HEK293 (cell line): ENCODE measurements at regions not wholly inside any gene's neighbourhood (a gene's known extent, or its start where the extent isn't known, plus 50 kb on each side); places are given as distances from the start of the nearest gene placed in this dataset.

Experiments
- CTCF ChIA-PET: fragments of 350-600 bp; formaldehyde crosslinking; extraction: SDS; loops from one replicate; lab custom pipeline; 2021; ENCODE audit warnings: antibody characterized with exemption; lab: Yijun Ruan, JAX
- POLR2A ChIA-PET: fragments of 300-600 bp; formaldehyde crosslinking; extraction: SDS; loops from one replicate; lab custom pipeline; 2020; ENCODE audit warnings: antibody characterized with exemption, inconsistent platforms; lab: Yijun Ruan, JAX
- H3K27ac ChIP-seq: fragments of 200-500 bp; sonication (Bioruptor generic); 2 replicates; pipeline ENCODE4 v1.5.1; 2014; ENCODE audit warnings: low read depth, low read length, control low read depth, inconsistent platforms; ENCODE audit errors: extremely low read depth
- H3K36me3 ChIP-seq, 2 experiments: fragments of 200-500 bp in 1 of 2; sonication (Bioruptor generic) in 1 of 2; 1 replicate in 1 of 2; 2 replicates in 1 of 2; pipeline ENCODE4 v1.5.1; 2014 to 2017; ENCODE audit warnings: inconsistent platforms in 2 of 2, low read length in 2 of 2; ENCODE audit not compliant: control insufficient read depth in 2 of 2, insufficient read depth in 1 of 2
- H3K4me1 ChIP-seq: fragments of 200-500 bp; sonication (Bioruptor generic); 2 replicates; pipeline ENCODE4 v1.5.1; 2014; ENCODE audit warnings: mild to moderate bottlenecking, low read length, inconsistent platforms; ENCODE audit not compliant: control insufficient read depth, insufficient read depth
- H3K4me3 ChIP-seq: 2 replicates; pipeline ENCODE4 v1.5.1; 2011; ENCODE audit warnings: low read depth, mild to moderate bottlenecking, control low read depth, low read length, moderate library complexity
- H3K9me3 ChIP-seq: fragments of 200-500 bp; sonication (Bioruptor generic); 2 replicates; pipeline ENCODE4 v1.5.1; 2014; ENCODE audit warnings: low read depth, low read length, inconsistent platforms; ENCODE audit not compliant: control insufficient read depth, insufficient read depth
- BCL11B ChIP-seq: fragments of 450-650 bp; formaldehyde crosslinking; IDR thresholded peaks from 2 replicates; pipeline ENCODE4 v1.5.1; 2016; ENCODE audit warnings: low read depth, missing biosample characterization, missing genetic modification characterization
- TRIM28 ChIP-seq: IDR thresholded peaks from 2 replicates; pipeline ENCODE4 v1.6.1; 2011; ENCODE audit warnings: low read length, control low read depth, borderline replicate concordance
- ZBTB7A ChIP-seq: fragments of 450-650 bp; formaldehyde crosslinking; IDR thresholded peaks from 2 replicates; pipeline ENCODE4 v1.5.1; 2016; ENCODE audit warnings: low read depth, missing biosample characterization, missing genetic modification characterization
- ZBTB8A ChIP-seq: fragments of 450-650 bp; formaldehyde crosslinking; IDR thresholded peaks from 2 replicates; pipeline ENCODE4 v1.5.1; 2016; ENCODE audit warnings: missing biosample characterization, missing genetic modification characterization
- ZNF114 ChIP-seq: fragments of 450-650 bp; formaldehyde crosslinking; IDR thresholded peaks from 2 replicates; pipeline ENCODE4 v1.5.0; 2017; ENCODE audit warnings: missing biosample characterization, missing genetic modification characterization
- ZNF140 ChIP-seq: fragments of 450-650 bp; formaldehyde crosslinking; IDR thresholded peaks from 2 replicates; pipeline ENCODE4 v1.5.1; 2016; ENCODE audit warnings: missing biosample characterization, missing genetic modification characterization
- ZNF155 ChIP-seq: fragments of 450-650 bp; formaldehyde crosslinking; IDR thresholded peaks from 2 replicates; pipeline ENCODE4 v1.5.1; 2016; ENCODE audit warnings: missing biosample characterization, missing genetic modification characterization
- ZNF19 ChIP-seq: fragments of 450-650 bp; formaldehyde crosslinking; IDR thresholded peaks from 2 replicates; pipeline ENCODE4; 2016; ENCODE audit warnings: missing biosample characterization, missing genetic modification characterization, low read depth
- ZNF214 ChIP-seq: fragments of 450-650 bp; formaldehyde crosslinking; IDR thresholded peaks from 2 replicates; pipeline ENCODE4 v1.5.1; 2017; ENCODE audit warnings: missing biosample characterization, mild to moderate bottlenecking, missing genetic modification characterization, borderline replicate concordance
- ZNF274 ChIP-seq, 2 experiments: fragments of 200-500 bp in 1 of 2; fragments of 450-650 bp in 1 of 2; sonication (Bioruptor generic) in 1 of 2; formaldehyde crosslinking in 1 of 2; IDR thresholded peaks; 2 replicates each; pipeline versions ENCODE4 v1.5.1 to v1.6.1; 2014 to 2016; ENCODE audit warnings: borderline replicate concordance in 1 of 2, inconsistent platforms in 1 of 2, low read length in 1 of 2, missing biosample characterization in 1 of 2, missing genetic modification characterization in 1 of 2
- ZNF501 ChIP-seq: fragments of 450-650 bp; formaldehyde crosslinking; IDR thresholded peaks from 2 replicates; pipeline ENCODE4 v1.5.1; 2016; ENCODE audit warnings: missing biosample characterization, missing genetic modification characterization
- ZNF530 ChIP-seq: fragments of 450-650 bp; formaldehyde crosslinking; IDR thresholded peaks from 2 replicates; pipeline ENCODE4 v1.5.1; 2016; ENCODE audit warnings: low read depth, missing biosample characterization, missing genetic modification characterization
- ZNF571 ChIP-seq: fragments of 450-650 bp; formaldehyde crosslinking; IDR thresholded peaks from 2 replicates; pipeline ENCODE4 v1.5.0; 2017; ENCODE audit warnings: missing biosample characterization, missing genetic modification characterization
- ZNF626 ChIP-seq: fragments of 450-650 bp; sonication (Bioruptor Pico); formaldehyde crosslinking; IDR thresholded peaks from 2 replicates; pipeline ENCODE4 v1.5.1; 2018; ENCODE audit warnings: missing biosample characterization, missing genetic modification characterization, inconsistent platforms
- ZNF654 ChIP-seq: fragments of 450-650 bp; formaldehyde crosslinking; IDR thresholded peaks from 2 replicates; pipeline ENCODE4 v1.5.1; 2016; ENCODE audit warnings: low read depth, missing biosample characterization, missing genetic modification characterization
- ZNF76 ChIP-seq: fragments of 450-650 bp; formaldehyde crosslinking; IDR thresholded peaks from 2 replicates; pipeline ENCODE4; 2016; ENCODE audit warnings: low read depth, missing biosample characterization, missing genetic modification characterization, borderline replicate concordance
- ZNF776 ChIP-seq: fragments of 450-650 bp; formaldehyde crosslinking; IDR thresholded peaks from 2 replicates; pipeline ENCODE4 v1.5.0; 2017; ENCODE audit warnings: missing biosample characterization, missing genetic modification characterization, borderline replicate concordance
- TF ChIP-seq, protein P1 (sequence below): fragments of 450-650 bp; formaldehyde crosslinking; IDR thresholded peaks from 2 replicates; pipeline ENCODE4 v1.5.1; 2016; ENCODE audit warnings: missing biosample characterization, missing genetic modification characterization
- TF ChIP-seq, protein P2 (sequence below): fragments of 450-650 bp; formaldehyde crosslinking; IDR thresholded peaks from 2 replicates; pipeline ENCODE4 v1.5.1; 2016; ENCODE audit warnings: missing biosample characterization, missing genetic modification characterization
- TF ChIP-seq, protein P3 (sequence below): fragments of 450-650 bp; formaldehyde crosslinking; IDR thresholded peaks from 2 replicates; pipeline ENCODE4 v1.5.1; 2017; ENCODE audit warnings: missing biosample characterization, missing genetic modification characterization
- TF ChIP-seq, protein P4 (sequence below): fragments of 450-650 bp; formaldehyde crosslinking; IDR thresholded peaks from 2 replicates; pipeline ENCODE4 v1.5.0; 2017; ENCODE audit warnings: missing biosample characterization, missing genetic modification characterization, borderline replicate concordance

DNA sequence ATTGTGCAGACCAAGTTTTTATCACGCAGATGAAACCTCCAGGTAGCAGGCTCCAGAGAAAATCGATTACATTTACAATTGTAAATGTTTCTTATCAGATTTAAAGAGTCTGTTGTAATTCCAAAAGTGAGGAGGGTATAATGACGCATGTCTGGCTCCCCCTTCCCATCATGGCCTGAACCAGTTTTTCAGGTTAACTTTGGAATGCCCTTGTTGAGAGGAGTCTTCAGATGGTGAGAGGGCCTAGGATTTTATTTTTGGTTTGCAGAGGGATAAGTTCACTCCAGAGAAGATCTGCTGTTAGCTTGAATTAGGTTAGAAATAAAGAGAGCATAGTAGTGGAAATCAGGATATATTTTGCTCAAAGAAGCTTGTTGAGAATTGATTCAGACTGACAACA, 1028.3 kb upstream of the B3GALT2 start (continued):
- TF ChIP-seq, protein P1, sequence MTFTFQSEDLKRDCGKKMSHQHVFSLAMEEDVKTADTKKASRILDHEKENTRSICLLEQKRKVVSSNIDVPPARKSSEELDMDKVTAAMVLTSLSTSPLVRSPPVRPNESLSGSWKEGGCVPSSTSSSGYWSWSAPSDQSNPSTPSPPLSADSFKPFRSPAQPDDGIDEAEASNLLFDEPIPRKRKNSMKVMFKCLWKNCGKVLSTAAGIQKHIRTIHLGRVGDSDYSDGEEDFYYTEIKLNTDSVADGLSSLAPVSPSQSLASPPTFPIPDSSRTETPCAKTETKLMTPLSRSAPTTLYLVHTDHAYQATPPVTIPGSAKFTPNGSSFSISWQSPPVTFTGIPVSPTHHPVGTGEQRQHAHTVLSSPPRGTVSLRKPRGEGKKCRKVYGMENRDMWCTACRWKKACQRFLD (tag by site-specific recombination): no peak
- no peak for TF ChIP-seq ZNF19 (tag by site-specific recombination)
- TF ChIP-seq ZNF654 (tag by site-specific recombination): no peak
- TF ChIP-seq, protein P2, sequence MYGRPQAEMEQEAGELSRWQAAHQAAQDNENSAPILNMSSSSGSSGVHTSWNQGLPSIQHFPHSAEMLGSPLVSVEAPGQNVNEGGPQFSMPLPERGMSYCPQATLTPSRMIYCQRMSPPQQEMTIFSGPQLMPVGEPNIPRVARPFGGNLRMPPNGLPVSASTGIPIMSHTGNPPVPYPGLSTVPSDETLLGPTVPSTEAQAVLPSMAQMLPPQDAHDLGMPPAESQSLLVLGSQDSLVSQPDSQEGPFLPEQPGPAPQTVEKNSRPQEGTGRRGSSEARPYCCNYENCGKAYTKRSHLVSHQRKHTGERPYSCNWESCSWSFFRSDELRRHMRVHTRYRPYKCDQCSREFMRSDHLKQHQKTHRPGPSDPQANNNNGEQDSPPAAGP (tag by site-specific recombination): no peak
- TF ChIP-seq ZBTB7A (tag by site-specific recombination): no peak
- no peak for TF ChIP-seq ZNF501 (tag by site-specific recombination)
- no peak for TF ChIP-seq TRIM28
- TF ChIP-seq, protein P3, sequence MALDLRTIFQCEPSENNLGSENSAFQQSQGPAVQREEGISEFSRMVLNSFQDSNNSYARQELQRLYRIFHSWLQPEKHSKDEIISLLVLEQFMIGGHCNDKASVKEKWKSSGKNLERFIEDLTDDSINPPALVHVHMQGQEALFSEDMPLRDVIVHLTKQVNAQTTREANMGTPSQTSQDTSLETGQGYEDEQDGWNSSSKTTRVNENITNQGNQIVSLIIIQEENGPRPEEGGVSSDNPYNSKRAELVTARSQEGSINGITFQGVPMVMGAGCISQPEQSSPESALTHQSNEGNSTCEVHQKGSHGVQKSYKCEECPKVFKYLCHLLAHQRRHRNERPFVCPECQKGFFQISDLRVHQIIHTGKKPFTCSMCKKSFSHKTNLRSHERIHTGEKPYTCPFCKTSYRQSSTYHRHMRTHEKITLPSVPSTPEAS (tag by site-specific recombination): no peak

DNA sequence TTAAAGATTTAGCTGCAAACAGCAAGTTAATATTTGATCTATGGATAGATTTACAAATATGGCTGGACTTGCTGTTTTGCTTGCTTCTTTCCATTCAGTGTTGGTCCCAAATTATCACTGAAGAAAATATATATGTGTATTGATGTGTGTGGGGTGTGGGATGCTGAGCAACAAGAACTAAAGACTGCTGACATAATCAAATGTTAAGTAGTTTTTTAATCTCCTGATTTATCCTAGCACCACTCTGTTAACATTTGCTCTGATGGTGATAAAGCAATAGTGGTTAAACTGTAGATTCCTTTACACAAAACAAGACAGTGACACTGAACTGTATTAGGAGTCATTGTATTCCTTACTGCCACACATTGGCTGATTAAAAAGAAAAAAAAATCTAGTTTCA, 1023.5 kb upstream of the B3GALT2 start:
- TF ChIP-seq ZNF776: no peak
- no peak for TF ChIP-seq ZNF530 (tag by site-specific recombination)
- no peak for TF ChIP-seq ZNF274 (IDR thresholded peaks at IDR 0.05; ENCODE audit: low read length)
- TF ChIP-seq ZNF274 (tag by site-specific recombination; IDR thresholded peaks at IDR 0.05; ENCODE audit: borderline replicate concordance): no peak
- no peak for TF ChIP-seq ZNF155 (tag by site-specific recombination)
- no peak for TF ChIP-seq ZNF626 (tag by site-specific recombination)
- TF ChIP-seq, protein P4, sequence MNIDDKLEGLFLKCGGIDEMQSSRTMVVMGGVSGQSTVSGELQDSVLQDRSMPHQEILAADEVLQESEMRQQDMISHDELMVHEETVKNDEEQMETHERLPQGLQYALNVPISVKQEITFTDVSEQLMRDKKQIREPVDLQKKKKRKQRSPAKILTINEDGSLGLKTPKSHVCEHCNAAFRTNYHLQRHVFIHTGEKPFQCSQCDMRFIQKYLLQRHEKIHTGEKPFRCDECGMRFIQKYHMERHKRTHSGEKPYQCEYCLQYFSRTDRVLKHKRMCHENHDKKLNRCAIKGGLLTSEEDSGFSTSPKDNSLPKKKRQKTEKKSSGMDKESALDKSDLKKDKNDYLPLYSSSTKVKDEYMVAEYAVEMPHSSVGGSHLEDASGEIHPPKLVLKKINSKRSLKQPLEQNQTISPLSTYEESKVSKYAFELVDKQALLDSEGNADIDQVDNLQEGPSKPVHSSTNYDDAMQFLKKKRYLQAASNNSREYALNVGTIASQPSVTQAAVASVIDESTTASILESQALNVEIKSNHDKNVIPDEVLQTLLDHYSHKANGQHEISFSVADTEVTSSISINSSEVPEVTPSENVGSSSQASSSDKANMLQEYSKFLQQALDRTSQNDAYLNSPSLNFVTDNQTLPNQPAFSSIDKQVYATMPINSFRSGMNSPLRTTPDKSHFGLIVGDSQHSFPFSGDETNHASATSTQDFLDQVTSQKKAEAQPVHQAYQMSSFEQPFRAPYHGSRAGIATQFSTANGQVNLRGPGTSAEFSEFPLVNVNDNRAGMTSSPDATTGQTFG (tag by site-specific recombination): no peak
- TF ChIP-seq, all 188 proteins: peak for 0
- Histone ChIP-seq H3K36me3 (no peaks in the 10 kb centered on the region), H3K4me3 (no peak overlapping the region), H3K9me3 (no peaks in the 10 kb centered on the region), H3K27ac (no peak overlapping the region), H3K4me1 (no peaks in the 10 kb centered on the region)
- POLR2A ChIA-PET: no interaction called here
- CTCF ChIA-PET: no interaction called here

DNA sequence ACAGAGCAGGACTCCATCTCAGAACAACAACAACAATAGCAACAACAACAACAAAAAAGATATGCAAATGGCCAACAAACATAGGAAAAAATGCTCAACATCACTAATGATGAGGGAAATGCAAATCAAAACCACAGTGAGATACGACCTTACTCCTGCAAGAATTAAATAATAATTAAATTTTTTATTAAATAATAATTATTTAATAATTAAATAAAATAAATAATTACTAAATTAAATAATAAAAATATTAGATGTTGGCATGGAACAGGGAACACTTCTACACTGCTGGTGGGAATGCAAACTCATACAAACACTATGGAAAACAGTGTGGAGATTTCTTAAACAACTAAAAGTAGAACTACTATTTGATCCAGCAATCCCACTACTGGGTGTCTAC, 1022.3 kb upstream of the B3GALT2 start:
- H3K4me1 ChIP-seq: no peaks in the 10 kb centered on the region
- no peak overlapping the region for H3K27ac ChIP-seq
- CTCF ChIA-PET: no interaction called here
- TF ChIP-seq ZNF571 (tag by site-specific recombination) (no peak), ZBTB7A (tag by site-specific recombination) (no peak), ZNF214 (tag by site-specific recombination) (no peak), BCL11B (tag by site-specific recombination) (no peak), ZBTB8A (tag by site-specific recombination) (no peak), ZNF140 (tag by site-specific recombination) (no peak), ZNF114 (tag by site-specific recombination) (no peak), ZNF76 (tag by site-specific recombination) (no peak)
- no peaks in the 10 kb centered on the region for H3K9me3 ChIP-seq
- no peak overlapping the region for H3K4me3 ChIP-seq
- no peaks in the 10 kb centered on the region for H3K36me3 ChIP-seq
- POLR2A ChIA-PET: no interaction called here
